Activated CD4-positive, CD25-positive, alpha-beta regulatory T cell treated with anti-CD3 and anti-CD28 coated beads, Interleukin-2, amount 50 U/mL, for 24 hours (primary cell): ENCODE measurements at regions not wholly inside any gene's neighbourhood (a gene's known extent, or its start where the extent isn't known, plus 50 kb on each side); places are given as distances from the start of the nearest gene placed in this dataset.
"Not testable (repeated sequence)": the region's sequence is repeated elsewhere in the genome, so short reads cannot be mapped to it uniquely, and the experiment has no call there.

ENCODE experiments used
- ATAC-seq, 2 donors: fragments of 150-1000 bp; cut with Tn5 transposase; one replicate each; pipeline ENCODE4 v1.10.0; 2021; ENCODE audit warnings: mild to moderate bottlenecking in 1 of 2, moderate library complexity in 1 of 2

DNA sequence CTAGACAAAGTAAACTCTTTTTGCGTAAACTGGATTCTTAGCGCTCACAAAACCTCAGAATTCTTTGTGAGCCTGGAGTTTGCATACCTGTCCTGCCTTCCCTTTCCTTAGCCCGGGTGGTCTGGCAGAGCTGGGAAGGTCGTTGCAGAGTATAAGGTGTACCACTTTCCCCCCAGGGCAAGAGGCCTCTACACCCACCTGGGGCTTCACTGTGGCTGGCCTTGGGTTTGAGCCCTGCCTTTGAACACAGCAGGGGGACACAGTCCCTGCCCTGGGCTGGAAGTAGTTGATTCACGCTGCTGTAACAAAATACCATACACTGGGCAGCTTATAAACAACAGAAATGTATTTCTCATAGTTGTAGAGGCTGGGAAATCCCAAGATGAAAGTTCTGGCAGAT, 133.9 kb downstream of the B3GNT2 start:
- ATAC-seq, result no peak

DNA sequence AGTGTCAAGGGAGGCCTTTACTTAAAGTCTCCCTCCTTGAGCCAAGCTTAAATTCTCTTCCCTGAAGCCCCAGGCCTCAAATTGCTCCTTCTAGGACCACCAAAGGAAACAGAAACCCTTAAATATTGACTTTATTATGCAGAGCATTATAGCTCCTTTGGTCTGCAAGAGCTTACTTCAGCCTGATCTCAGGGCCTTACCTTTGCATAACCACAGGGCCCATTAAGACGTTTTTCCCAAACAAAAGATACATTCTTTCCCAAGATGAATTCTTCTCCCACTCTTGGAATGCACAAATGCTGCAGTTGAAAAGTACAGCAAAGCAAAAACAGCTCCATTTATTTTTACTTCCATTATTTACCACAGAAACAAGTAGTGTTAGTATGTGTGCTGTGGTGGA, 130.8 kb downstream of the B3GNT2 start:
- no peak for ATAC-seq

DNA sequence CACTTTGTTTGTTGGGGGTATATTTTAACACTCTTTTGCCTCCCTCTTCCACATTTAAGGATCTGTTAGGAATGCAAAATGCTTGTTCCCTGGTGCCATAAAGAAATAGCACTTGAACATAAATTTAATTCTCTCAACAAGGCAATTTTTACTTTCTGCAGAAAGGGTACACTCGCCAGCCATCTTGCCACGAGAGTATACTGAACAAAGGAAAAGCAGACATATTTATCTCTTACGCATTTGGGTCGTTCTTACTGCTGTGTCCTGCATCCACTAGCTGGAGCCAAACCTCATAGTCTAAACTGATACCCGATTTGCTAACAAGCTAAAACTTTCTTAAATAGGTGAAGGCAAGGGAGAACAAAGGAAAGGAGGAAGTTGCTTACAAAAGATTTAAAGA, 129.5 kb downstream of the B3GNT2 start:
- ATAC-seq, result no peak

DNA sequence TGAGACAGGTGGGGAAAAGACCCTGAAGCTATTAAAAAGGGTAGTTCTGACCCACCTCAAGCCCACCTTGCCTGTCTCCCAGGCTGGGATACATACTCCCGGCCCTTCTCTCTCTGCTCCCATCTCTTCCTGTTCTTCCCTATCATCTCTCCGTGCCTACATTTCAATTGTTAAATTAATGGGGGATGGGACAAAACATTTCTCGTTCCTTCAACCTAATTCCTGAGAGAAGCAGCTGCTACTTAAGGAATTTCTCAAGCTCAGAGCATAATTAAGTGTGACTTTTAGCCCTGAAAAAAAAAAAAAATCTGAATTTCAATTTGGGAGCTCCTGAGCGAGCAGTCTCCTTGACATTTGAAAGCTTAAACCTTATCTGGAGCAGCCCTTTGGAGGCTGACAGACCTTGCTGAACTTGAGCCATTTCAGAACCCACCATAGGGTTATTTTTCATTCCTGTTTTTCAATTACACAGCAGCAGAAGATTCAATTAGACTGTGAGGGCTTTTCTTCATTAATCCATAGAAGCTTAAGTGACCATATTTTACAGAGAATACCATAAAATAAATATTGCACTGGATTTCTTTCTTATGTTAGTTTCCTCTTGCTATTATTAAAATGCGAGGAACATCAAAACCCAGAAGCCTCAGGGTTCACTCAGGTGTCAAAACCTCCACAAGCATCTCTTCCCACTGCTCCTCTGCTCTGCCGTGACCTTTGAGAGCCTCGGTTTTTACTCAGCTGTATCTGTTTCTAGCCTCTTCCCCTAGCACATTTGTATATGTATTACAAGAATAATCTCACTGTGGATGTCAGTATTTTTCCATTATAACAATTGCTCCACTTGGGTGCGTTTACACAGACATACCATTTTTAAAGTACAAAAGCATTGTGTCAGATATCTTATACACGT, 125.7 kb downstream of the B3GNT2 start:
- no peak for ATAC-seq

DNA sequence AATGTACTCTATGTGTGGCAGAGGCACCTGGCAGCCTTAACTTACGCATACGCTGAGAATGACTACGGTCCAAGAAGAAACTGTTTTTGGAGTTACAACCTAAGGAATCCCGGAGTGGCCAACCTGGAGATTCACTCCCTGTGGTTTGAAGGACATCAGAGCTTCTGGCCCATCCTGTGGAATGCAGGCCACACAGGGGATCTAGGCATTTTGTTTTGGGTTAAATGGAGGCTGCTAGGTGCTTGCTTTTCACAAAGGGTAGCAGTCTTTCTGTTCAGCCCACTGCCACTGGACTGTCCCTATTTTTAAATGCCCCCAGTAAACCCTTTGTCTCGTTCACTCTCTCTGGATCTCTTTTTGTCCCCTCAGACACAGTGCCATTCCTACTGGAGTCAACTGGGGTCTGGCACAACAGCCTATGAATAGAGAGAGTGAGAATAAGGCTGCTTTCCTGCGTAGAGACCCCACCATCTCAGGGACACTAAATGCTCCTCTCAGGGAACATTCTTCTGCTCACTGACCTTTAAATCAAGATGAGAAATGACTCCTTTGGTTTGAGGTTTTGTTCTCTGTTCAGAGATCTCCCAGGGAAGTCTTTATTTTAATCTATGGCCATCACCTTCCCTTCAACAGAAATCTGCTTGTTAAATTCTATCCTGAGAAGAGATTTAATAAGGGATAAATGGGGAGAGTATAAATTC, 124.9 kb downstream of the B3GNT2 start:
- ATAC-seq, result no peak

DNA sequence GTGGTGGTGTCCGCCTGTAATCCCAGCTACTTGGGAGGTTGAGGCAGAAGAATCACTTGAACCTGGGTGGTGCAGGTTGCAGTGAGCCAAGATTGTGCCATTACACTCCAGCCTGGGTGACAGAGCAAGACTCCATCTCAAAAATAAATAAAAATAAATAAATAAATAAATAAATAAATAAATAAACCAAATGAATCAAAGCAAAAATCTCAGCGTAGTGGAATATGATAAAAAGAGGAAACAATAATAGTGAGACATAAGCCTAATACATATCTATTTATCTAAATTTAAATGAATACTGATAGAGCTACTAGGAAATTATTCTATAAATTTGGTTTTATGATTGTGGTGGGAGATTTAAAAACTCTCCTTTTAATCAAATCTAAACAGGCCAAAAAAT, 124.2 kb downstream of the B3GNT2 start:
- not testable (repeated sequence) for ATAC-seq

DNA sequence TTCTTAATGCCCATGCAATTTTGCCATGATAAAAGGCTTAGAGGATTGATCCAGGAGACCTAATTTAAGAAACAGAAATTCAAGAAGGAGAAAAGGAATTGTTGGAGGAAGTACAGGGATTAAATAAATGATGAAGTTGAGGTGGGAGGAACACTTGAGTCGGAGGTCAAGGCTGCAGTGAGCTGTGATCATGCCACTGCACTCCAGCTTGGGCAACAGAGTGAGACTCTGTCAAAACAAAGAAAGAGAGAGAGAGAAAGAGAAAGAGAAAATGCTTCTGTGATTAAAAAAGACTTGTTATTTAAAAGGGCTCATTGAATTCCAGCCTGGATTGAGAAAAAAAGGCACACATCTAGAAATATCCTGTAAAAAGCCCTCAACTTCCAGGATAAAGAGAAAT, 123.2 kb downstream of the B3GNT2 start:
- no peak for ATAC-seq

DNA sequence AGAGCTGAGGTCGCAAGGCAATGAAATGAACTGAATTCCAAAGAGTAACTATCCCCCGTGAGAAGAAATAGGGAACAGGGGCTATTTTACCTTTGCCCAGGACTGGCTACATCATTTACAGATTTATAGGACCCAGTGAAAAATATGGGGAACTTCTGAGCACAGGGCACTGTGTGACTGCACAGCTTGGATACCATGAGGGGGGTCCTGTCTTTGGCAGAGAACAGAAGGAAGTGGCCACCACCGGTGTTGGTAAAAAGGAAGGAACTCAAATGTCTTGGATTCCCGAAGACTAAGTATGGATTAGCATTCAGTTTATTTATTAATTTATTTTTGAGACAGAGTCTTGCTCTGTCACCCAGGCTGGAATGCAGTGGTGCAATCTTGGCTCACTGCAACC, 119.6 kb downstream of the B3GNT2 start:
- no peak for ATAC-seq

DNA sequence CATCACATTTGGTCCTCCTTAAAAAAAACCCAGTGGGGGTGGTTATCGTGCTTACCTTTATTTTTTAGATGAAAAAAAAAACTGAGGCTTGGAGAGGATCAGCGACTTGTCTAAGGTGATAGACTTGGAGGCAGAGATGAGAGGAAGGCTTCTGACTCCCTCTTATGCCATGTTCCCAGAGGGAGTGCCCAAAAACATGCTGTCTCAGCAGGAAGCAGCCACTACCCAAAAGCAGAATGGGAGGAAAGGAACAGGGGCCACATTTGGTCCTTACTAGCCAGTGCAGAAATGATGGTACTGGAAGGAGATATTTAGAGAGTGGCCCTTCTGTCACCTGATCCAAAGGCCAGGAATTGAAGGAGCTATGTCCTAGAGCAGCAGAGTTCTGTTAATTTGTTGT, 118.4 kb downstream of the B3GNT2 start:
- no peak for ATAC-seq

DNA sequence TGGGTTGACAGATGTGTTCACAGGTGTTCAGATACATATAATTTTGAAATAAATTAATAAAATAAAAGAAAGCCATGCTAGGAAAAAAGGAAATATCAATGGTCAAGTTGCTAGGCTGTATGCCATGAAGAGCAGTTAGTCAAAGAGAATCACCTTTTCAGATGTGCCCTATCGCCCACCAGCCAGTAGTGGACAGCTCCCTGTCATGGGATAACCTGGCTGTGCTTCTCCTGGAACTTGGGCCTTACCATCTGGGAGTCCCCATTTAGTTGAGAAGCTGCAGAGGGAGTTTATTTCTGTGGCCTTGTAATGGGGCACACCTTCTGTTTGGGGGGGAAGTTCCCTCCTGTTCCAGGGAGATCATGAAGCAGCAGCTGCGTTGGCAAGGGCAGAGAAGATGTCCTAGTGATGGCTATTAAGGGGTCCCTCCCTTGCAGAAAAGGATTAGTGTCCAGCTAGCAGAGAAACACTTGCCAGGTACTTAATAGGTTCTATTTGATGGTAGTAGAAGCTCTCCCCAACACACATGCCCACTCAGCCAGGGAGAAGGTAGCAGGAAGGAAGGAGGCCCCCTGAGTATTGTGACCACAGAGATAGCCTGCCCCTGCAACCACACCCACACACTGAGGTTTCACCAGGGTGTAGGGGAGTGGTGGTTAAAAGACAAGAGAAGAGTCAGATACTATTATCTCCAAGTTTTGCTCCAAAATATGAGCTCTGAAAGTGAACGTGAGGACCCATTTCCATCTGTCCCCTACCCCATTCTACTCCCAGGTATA, 117.7 kb downstream of the B3GNT2 start:
- ATAC-seq, result peak; percentile 64 to 68

DNA sequence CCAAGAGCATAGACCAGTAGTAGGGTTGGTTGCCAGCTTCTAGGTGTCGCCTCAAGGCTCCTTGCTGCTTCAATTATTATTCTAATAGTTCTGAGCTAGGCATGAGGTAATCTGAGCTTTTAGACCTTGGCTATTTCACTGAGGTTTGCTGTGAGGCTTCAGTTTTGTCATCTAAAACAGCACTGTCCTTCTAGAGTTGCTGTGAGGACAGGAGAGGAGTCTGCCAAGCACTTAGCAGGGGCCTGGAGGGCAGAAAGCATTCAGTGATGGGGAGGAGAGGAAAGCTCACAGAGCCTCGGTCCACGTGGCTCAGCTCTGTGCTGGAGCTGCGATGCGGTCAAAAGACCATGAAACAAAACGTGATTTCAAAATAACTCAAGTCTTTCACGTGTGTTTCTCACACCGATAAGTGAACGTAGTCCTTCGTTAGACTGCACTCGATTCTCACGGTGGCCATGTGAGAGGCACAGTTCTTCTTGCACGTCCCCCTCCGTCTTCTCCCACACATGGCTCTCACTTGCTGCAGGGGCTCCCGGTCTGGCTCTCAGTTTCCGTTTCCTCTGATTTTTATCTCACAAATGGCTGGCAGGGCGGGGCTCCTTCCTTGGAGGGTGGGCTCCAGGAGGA, 113.7 kb downstream of the B3GNT2 start:
- ATAC-seq, result peak in 1 of 2 donors; percentile 9

DNA sequence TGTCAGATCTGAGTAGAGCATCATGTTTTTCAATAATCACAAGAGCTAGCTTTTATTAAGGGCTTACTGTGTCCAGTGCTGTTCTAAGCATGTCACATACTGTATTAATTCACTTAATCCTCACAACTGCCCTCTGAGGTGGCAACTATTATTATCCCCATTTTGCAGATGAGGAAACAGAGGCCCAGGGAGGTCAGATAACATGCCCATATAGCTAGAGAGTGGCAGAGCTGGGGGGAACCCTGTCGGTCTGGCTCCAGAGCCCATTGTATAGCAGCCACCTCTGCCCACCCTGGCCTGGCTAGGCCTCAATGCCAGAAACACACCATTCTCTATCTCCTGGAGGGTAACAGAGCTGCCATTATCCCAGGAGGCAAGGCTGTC, 113.2 kb downstream of the B3GNT2 start:
- ATAC-seq, result no peak

DNA sequence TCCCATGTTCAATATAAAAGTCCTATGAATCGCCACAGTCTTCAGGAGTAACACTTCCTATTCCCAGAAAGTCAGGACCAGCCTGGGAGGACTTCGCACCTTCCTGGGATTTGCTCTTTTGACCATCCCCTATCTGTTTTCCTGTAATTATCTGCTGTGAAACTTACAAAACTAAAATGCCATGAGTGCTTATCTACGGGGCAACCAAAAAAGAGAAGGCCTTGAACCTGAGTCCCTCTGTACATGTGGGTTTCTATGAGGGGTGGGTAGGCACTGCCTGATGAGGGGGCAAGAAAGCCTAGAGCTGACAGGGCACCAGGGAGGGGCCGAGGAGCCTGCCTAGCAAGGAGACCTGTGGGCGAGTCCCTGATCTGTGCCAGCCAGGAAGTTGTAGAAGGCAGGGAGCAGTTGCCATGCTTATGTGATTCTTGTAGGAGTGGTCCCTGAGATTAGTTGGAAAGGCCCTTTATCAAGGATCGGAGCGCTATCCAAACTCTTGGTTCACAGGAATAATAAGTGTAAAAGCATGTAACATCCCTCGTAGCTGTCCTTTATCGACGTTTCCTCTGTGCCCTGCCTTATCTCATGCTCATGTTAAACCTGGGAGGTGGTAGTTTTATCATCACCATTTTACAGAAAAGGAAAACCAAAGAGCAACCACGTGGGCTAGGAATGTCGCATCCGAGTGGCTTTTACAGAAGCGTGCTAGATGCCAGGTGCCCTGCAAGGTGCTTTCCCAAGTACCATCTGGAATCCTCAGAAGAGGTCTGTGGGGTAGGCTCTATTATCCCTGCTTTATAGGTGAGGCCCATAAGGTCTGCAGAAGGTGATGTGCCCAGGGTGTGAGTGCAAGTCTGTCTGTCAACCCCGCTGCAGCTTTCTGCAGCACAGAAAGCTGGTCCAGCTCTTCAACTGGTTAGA, 111.8 kb downstream of the B3GNT2 start:
- ATAC-seq, result no peak

DNA sequence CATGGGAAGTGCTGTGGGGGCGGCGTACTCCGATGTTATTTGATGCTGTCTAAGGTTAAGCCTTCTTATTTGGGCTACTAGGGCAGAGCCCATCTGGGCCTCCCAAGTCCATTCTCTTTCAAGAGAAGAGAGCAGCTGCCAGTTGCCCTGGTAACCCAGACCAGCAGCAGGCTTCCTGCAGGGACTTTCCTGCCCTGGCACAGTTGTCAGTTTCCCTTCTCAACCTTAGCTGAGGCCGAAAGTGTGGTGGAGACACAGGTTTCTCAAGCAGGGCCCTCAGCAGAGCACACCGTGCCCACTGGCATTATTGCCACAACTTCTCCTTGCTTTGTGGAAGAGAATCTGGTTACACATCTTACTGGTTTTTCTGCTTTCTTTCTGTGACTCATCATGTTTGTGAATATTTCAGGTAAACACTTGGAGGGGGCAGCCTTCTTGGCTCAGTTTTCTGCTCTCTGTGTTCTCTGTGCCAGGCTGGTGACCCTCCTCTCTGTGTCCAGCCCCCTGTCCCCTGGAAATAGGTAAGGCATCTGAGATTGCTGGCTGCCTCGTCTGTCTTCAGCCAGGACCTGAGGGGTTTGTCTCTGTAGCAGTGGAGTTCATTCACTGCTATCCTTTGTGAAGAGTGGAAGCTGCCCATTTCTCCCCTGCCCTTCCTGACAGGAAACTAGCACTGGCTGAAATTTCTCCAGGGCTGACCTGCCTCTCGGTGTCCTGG, 111.0 kb downstream of the B3GNT2 start:
- ATAC-seq, result peak; percentile 12 to 17

DNA sequence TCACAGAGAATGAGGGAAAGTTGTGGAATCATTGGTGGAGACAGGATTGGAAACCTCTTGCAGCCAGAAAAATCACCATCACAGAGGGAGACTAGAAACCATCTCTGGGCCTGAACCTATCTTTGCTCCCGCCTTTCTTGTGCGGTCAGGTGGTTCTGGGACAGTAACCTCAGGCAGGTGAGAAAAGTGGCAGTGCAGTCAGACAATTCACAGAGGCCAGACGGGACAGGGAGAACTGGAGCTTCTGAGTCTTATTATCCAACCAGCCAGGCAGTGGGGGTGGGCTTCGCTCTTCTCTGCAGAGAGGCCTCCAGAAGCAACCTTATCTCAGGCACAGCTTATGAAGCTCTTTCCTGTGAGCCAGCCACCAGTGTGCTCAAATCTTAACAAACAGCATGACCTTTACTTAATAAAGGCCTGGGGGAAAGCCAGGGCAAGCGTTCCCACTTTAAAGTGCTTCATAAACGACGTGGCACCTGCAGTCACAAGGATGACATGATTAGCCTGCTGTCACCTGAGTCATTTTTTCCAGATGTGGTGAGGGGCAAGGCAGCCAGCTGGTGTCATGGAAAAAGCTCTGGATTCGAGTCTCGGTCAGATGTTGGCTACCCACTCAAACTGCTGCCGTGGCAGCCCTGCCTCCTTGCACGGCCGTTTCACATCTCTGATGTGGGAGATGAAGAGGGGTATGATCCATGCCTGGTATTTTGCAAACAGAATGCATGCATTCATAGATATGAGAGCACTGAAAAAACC, 109.7 kb downstream of the B3GNT2 start:
- peak; percentile 70 to 72 for ATAC-seq

DNA sequence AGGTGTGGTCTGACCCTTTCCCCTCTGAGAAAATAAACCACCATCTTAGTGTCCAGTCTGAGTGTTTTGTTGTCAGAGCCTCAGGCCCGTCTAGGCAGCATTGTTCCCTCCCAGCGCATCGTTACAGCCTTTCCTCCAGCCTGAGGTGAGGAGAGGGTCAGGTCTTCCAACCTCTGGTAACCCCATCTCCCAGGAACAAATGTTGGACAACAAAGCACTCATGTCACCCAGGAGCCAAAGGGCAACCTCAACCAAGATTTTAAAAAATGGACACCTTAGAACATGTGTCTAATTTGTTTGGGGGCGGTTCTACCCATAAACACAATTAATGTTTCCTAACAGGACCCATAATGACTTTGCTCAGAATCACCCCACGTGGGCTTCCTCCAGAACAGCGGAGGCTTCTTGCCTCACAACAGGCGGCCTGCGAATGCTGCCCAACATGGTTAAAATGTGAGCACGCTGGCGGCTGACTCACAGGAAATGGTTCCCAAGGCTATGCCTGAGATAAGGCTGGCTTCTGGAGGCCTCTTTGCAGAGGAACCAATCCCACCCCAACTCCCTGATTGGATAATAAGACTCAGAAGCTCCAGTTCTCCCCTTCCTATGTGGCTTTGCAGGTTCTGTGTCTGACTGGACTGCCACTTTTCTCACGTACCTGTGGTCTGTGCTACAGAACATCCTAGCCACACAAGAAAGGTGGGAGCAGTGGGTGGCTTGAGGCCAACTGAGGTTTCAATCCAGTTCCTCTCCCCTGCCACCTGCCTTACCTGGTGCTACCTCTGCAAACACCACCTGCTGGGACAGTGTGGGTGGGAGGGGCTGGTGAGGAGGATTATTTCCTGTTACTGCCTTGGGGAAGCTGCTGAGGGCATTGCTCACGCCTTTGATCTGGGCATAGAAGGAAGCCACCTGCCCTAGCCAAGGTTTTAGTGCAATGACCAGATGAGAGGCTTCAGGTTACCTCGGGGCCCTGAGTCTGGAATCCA, 108.8 kb downstream of the B3GNT2 start:
- peak; percentile 5 to 9 for ATAC-seq

DNA sequence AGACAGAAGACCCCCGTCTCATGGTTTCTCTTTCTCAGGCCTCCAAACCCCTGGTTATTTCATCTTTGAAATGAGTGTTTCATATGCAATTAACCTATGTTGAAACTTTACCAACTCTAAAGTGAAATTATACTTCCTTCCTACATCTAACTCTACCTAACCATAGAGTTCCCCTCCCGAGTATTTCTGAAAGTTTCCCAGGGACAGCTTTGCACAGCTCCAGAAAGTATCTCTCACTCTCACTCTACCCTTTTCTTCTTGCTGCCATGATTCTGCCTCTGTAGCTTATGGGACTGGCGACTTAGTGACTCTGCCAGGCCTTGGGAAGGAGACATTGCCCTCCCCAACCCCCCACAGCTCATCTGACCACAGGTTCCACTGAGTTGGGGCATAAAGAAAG, 107.9 kb downstream of the B3GNT2 start:
- ATAC-seq, result no peak

DNA sequence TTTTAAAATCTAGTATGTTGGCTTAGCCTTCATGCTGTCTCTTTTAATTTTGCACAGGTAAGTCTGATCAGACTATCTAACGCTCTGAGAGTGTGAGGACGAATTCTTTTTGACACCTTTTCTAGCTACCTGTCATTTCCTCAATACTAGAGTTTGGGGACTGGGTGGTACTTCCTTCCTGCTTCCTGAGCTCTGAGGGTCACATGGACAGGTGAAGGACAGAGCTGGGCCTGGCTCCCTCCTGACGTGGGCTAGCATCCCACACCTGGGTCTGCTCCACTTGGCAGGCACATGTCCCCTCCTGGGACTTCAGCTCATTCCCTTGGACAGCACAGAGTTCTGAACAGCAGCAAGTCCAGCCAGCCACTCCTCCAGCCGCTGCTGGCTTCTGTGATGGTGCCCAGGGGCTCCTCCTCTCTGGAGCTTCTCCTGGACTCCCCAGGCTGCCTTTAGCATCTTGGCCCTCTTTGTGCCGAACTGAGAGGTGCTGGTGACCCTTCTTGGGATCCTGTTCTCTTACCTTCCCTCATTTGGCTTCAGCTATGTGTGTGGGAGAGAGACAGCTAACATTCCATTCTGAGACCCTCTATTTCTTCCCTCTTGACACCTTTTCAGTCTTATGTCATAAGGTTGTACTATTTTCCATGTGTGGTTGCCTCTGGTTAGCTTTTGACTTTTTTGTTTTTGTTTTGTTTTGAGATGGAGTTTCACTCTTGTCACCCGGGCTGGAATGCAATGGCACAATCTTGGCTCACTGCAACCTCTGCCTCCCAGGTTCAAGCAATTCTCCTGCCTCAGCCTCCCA, 106.9 kb downstream of the B3GNT2 start:
- ATAC-seq, result no peak
